Astrocyte (in vitro differentiated cells and primary cell): ENCODE measurements at regions not wholly inside any gene's neighbourhood (a gene's known extent, or its start where the extent isn't known, plus 50 kb on each side); places are given as distances from the start of the nearest gene placed in this dataset.

Source experiments
- DNase-seq: peaks from one replicate; pipeline ENCODE4 v3.0.0-alpha.2; 2010; ENCODE audit warnings: low read depth
- FAIRE-seq: peaks from 2 replicates; lab custom pipeline; 2011; peaks lifted over from hg19 to GRCh38; lab: Jason Lieb, UNC
- H2AFZ ChIP-seq: 2 replicates; pipeline ENCODE4 v1.6.0; 2012; ENCODE audit warnings: low read depth, low read length, inconsistent platforms
- H3K27ac ChIP-seq: 2 replicates; pipeline ENCODE4 v1.5.1; 2011; ENCODE audit warnings: low read depth, low read length, inconsistent platforms
- H3K27me3 ChIP-seq: 2 replicates; pipeline ENCODE4 v1.6.0; 2011; ENCODE audit warnings: low read length, inconsistent platforms; ENCODE audit not compliant: insufficient read depth
- H3K36me3 ChIP-seq: 2 replicates; pipeline ENCODE4 v1.5.1; 2011; ENCODE audit warnings: low read length, inconsistent platforms; ENCODE audit not compliant: insufficient read depth
- H3K4me1 ChIP-seq: 2 replicates; pipeline ENCODE4 v1.5.1; 2011; ENCODE audit warnings: low read length, inconsistent platforms; ENCODE audit not compliant: insufficient read depth
- H3K4me2 ChIP-seq: 2 replicates; pipeline ENCODE4 v1.6.0; 2012; ENCODE audit warnings: low read length, inconsistent platforms
- H3K4me3 ChIP-seq: 2 replicates; pipeline ENCODE4 v1.5.1; 2011; ENCODE audit warnings: low read depth, mild to moderate bottlenecking, low read length, inconsistent platforms; ENCODE audit not compliant: insufficient read depth
- H3K79me2 ChIP-seq: 2 replicates; pipeline ENCODE4 v1.6.0; 2012; ENCODE audit warnings: mild to moderate bottlenecking, low read length, inconsistent platforms; ENCODE audit not compliant: insufficient read depth
- H3K9ac ChIP-seq: 2 replicates; pipeline ENCODE4 v1.6.0; 2012; ENCODE audit warnings: mild to moderate bottlenecking, low read length, inconsistent platforms
- H3K9me3 ChIP-seq: 2 replicates; pipeline ENCODE4 v1.5.1; 2012; ENCODE audit warnings: low read depth, mild to moderate bottlenecking, low read length, inconsistent platforms; ENCODE audit not compliant: insufficient read depth
- H4K20me1 ChIP-seq: 2 replicates; pipeline ENCODE4 v1.6.0; 2012; ENCODE audit warnings: low read length, inconsistent platforms; ENCODE audit not compliant: insufficient read depth
- H3K27ac Mint-ChIP-seq: one replicate; pipeline ENCODE4 v1.8.0; 2021; ENCODE audit warnings: mild to moderate bottlenecking, mixed read lengths; ENCODE audit not compliant: unreplicated experiment
- H3K27me3 Mint-ChIP-seq: one replicate; pipeline ENCODE4 v1.8.0; 2021; ENCODE audit warnings: low read depth, mixed read lengths; ENCODE audit not compliant: unreplicated experiment
- H3K36me3 Mint-ChIP-seq: one replicate; pipeline ENCODE4 v1.8.0; 2021; ENCODE audit warnings: low read depth, mixed read lengths; ENCODE audit not compliant: unreplicated experiment
- H3K4me1 Mint-ChIP-seq: one replicate; pipeline ENCODE4 v1.8.0; 2021; ENCODE audit warnings: low read depth, mixed read lengths; ENCODE audit not compliant: unreplicated experiment
- H3K4me3 Mint-ChIP-seq: one replicate; pipeline ENCODE4 v1.8.0; 2021; ENCODE audit warnings: mild to moderate bottlenecking, moderate library complexity, mixed read lengths; ENCODE audit not compliant: unreplicated experiment
- H3K9me3 Mint-ChIP-seq: one replicate; pipeline ENCODE4 v1.8.0; 2021; ENCODE audit warnings: mild to moderate bottlenecking, mixed read lengths; ENCODE audit not compliant: unreplicated experiment
- EZH2 ChIP-seq: IDR thresholded peaks from 2 replicates; pipeline ENCODE4 v1.6.1; 2012; ENCODE audit warnings: mild to moderate bottlenecking, low read length, inconsistent platforms; ENCODE audit not compliant: insufficient read depth
- TF ChIP-seq, protein P1 (sequence below): IDR thresholded peaks from 2 replicates; pipeline ENCODE4 v1.5.1; 2011; ENCODE audit warnings: low read depth, mild to moderate bottlenecking, inconsistent platforms, low read length, moderate library complexity; ENCODE audit not compliant: insufficient read depth

DNA sequence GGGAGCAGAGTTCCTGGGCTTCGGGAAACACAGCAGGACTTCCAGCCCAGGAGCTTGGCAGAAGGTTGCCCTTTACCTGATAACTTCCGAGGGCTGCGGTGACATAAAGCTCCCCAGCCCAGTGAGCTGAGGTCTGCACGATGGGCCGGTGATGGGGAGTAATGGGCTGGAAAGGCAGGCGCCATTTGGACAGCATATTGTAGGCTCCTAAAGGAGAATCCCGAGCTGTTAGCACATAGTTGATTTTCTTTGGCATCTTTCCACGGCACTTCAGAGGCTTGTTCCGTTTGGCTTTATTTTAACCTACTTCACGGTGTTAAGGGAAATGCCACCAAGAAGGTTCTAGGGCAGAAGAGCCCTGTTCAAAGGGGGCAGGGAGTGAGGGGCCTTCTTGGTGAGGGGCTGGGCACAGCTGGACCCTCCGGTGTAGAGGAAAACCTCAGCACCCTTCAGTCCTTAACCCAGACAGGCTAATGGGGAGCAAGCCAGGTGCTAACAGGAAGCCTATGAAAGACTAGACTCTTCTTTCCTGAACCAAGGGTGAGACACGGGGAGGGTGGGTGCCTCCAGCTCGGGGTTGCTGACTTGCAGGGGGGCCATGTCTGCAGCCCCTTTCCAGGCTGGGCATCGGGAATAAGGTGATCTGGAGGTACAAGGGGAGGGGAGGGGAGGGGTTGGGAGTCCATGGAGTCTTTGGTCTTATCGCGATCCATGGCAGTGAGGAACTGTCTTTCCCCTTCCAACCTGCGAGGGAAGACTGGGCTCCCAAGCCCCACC lies 347.7 kb downstream of the GLRX3 start:
- no peak overlapping the region for H3K27ac ChIP-seq

DNA sequence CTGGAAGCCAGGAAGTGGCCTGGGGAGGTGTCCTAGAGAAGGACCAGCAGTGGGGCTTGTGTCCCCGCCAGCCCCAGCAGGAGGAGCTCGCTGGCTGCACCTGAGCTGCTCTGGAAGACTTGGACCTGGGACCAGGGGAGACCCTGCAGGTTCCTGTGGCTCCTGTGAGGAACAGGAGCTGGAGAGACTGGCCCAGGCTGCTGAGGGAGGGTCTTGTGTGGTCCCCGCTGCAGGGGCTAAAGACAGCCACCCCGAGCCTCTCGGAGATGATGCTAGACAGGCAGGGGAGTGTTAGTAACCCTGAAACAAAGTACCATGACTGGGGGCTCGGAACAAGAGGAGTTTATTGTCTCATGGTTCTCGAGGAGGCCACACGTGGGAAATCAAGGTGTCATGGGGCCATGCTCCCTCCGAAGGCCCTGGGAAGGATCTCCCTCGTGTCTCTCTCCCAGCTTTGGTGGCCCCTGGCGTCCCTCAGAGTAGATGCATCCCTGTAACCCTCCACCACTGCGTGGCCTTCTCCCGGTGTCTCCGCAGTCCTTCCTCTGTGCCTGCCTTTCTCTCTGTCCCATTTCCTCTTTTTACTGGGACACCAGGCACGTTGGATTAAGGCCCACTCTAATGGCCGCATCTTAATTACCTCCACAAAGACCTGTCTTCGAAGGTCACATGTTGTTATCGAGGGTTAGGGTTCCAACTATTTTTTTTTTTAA lies 348.4 kb downstream of the GLRX3 start:
- no peaks in the 10 kb centered on the region for H4K20me1 ChIP-seq
- FAIRE-seq (no peak), DNase-seq (no peak)
- TF ChIP-seq, protein P1, sequence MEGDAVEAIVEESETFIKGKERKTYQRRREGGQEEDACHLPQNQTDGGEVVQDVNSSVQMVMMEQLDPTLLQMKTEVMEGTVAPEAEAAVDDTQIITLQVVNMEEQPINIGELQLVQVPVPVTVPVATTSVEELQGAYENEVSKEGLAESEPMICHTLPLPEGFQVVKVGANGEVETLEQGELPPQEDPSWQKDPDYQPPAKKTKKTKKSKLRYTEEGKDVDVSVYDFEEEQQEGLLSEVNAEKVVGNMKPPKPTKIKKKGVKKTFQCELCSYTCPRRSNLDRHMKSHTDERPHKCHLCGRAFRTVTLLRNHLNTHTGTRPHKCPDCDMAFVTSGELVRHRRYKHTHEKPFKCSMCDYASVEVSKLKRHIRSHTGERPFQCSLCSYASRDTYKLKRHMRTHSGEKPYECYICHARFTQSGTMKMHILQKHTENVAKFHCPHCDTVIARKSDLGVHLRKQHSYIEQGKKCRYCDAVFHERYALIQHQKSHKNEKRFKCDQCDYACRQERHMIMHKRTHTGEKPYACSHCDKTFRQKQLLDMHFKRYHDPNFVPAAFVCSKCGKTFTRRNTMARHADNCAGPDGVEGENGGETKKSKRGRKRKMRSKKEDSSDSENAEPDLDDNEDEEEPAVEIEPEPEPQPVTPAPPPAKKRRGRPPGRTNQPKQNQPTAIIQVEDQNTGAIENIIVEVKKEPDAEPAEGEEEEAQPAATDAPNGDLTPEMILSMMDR: no peak
- no peak for TF ChIP-seq EZH2
- Mint-ChIP-seq H3K27ac (no peak overlapping the region), H3K36me3 (peaks cover 1% of the 10 kb centered on the region), H3K27me3 (no peaks in the 10 kb centered on the region), H3K4me3 (no peak overlapping the region), H3K4me1 (no peaks in the 10 kb centered on the region), H3K9me3 (peaks cover 3% of the 10 kb centered on the region)
- H3K4me1 ChIP-seq: no peaks in the 10 kb centered on the region
- H3K27ac ChIP-seq: no peak overlapping the region
- H3K9ac ChIP-seq: no peak overlapping the region
- H3K79me2 ChIP-seq: no peaks in the 10 kb centered on the region
- peaks cover 4% of the 10 kb centered on the region for H3K9me3 ChIP-seq
- no peak overlapping the region for H3K4me2 ChIP-seq
- H2AFZ ChIP-seq: no peak overlapping the region
- H3K27me3 ChIP-seq: no peaks in the 10 kb centered on the region
- H3K36me3 ChIP-seq: no peaks in the 10 kb centered on the region
- no peak overlapping the region for H3K4me3 ChIP-seq

More for the DNA sequence above, 347.7 kb downstream of the GLRX3 start:
- FAIRE-seq: no peak
- Mint-ChIP-seq H3K27ac (no peak overlapping the region), H3K9me3 (peaks cover 3% of the 10 kb centered on the region), H3K4me3 (no peak overlapping the region), H3K36me3 (peaks cover 1% of the 10 kb centered on the region), H3K27me3 (no peaks in the 10 kb centered on the region), H3K4me1 (no peaks in the 10 kb centered on the region)
- peaks cover 4% of the 10 kb centered on the region for H3K9me3 ChIP-seq
- no peak overlapping the region for H3K9ac ChIP-seq
- H3K4me3 ChIP-seq: no peak overlapping the region
- no peaks in the 10 kb centered on the region for H4K20me1 ChIP-seq
- H3K4me2 ChIP-seq: no peak overlapping the region
- no peaks in the 10 kb centered on the region for H3K27me3 ChIP-seq
- no peaks in the 10 kb centered on the region for H3K36me3 ChIP-seq
- no peak for DNase-seq
- no peaks in the 10 kb centered on the region for H3K4me1 ChIP-seq
- no peak for TF ChIP-seq EZH2
- TF ChIP-seq, protein P1: no peak
- H3K79me2 ChIP-seq: no peaks in the 10 kb centered on the region
- H2AFZ ChIP-seq: no peak overlapping the region
